ENCODE measurements at regions not wholly inside any gene's neighbourhood (a gene's known extent, or its start where the extent isn't known, plus 50 kb on each side); places are given as distances from the start of the nearest gene placed in this dataset.
"Not testable (repeated sequence)": the region's sequence is repeated elsewhere in the genome, so short reads cannot be mapped to it uniquely, and the experiment has no call there.

GRCh38 chr7:79980376-79980775, 154.3 kb upstream of the GNAI1 start:
- Histone ChIP-seq H3K4me3 (ENCODE audit: low read depth in 1 of 2, low read length in 2 of 2) (no peak overlapping the region), H3K9ac (ENCODE audit: low read length) (no peak overlapping the region), H3K27me3 (ENCODE audit: control insufficient read depth in 1 of 2, insufficient read depth in 2 of 2, low read length in 2 of 2) (no peaks in the 10 kb centered on the region), H3K36me3 (ENCODE audit: insufficient read depth, low read length) (no peaks in the 10 kb centered on the region), H3K4me1 (ENCODE audit: insufficient read depth, low read length) (no peaks in the 10 kb centered on the region), H3K9me3 (ENCODE audit: low read length) (no peaks in the 10 kb centered on the region), H3K27ac (ENCODE audit: low read depth, low read length) (no peak overlapping the region)

- Histone ChIP-seq H3K27ac (ENCODE audit: low read depth, low read length) (no peak overlapping the region), H3K9me3 (ENCODE audit: low read length) (no peaks in the 10 kb centered on the region), H3K4me3 (ENCODE audit: low read depth in 1 of 2, low read length in 2 of 2) (no peak overlapping the region), H3K9ac (ENCODE audit: low read length) (no peak overlapping the region), H3K27me3 (ENCODE audit: control insufficient read depth in 1 of 2, insufficient read depth in 2 of 2, low read length in 2 of 2) (no peaks in the 10 kb centered on the region), H3K4me1 (ENCODE audit: insufficient read depth, low read length) (no peaks in the 10 kb centered on the region), H3K36me3 (ENCODE audit: insufficient read depth, low read length) (no peaks in the 10 kb centered on the region)
These were observed 155.2 kb upstream of the GNAI1 start for GRCh38 chr7:79979437-79979836.

GRCh38 chr7:79977481-79977880, 157.2 kb upstream of the GNAI1 start:
- Histone ChIP-seq H3K36me3 (ENCODE audit: insufficient read depth, low read length) (no peaks in the 10 kb centered on the region), H3K27ac (ENCODE audit: low read depth, low read length) (no peak overlapping the region), H3K9me3 (ENCODE audit: low read length) (no peaks in the 10 kb centered on the region), H3K27me3 (ENCODE audit: control insufficient read depth in 1 of 2, insufficient read depth in 2 of 2, low read length in 2 of 2) (no peaks in the 10 kb centered on the region), H3K4me1 (ENCODE audit: insufficient read depth, low read length) (no peaks in the 10 kb centered on the region), H3K9ac (ENCODE audit: low read length) (no peak overlapping the region), H3K4me3 (ENCODE audit: low read depth in 1 of 2, low read length in 2 of 2) (no peak overlapping the region)

GRCh38 chr7:79976711-79977020, 158.0 kb upstream of the GNAI1 start:
- H3K9ac ChIP-seq (ENCODE audit: low read length); H3K27me3 ChIP-seq (ENCODE audit: control insufficient read depth in 1 of 2, insufficient read depth in 2 of 2, low read length in 2 of 2); H3K4me3 ChIP-seq (ENCODE audit: low read depth in 1 of 2, low read length in 2 of 2); H3K36me3 ChIP-seq (ENCODE audit: insufficient read depth, low read length); H3K9me3 ChIP-seq (ENCODE audit: low read length); H3K27ac ChIP-seq (ENCODE audit: low read depth, low read length); H3K4me1 ChIP-seq (ENCODE audit: insufficient read depth, low read length): not testable (repeated sequence)

- H3K4me1 ChIP-seq (ENCODE audit: insufficient read depth, low read length); H3K9me3 ChIP-seq (ENCODE audit: low read length); H3K36me3 ChIP-seq (ENCODE audit: insufficient read depth, low read length); H3K9ac ChIP-seq (ENCODE audit: low read length); H3K4me3 ChIP-seq (ENCODE audit: low read depth in 1 of 2, low read length in 2 of 2); H3K27ac ChIP-seq (ENCODE audit: low read depth, low read length); H3K27me3 ChIP-seq (ENCODE audit: control insufficient read depth in 1 of 2, insufficient read depth in 2 of 2, low read length in 2 of 2): not testable (repeated sequence)
These were observed 158.5 kb upstream of the GNAI1 start for GRCh38 chr7:79975986-79976710.

GRCh38 chr7:79973455-79973854, 161.2 kb upstream of the GNAI1 start:
- Histone ChIP-seq H3K9ac (ENCODE audit: low read length) (no peak overlapping the region), H3K27ac (ENCODE audit: low read depth, low read length) (no peak overlapping the region), H3K4me1 (ENCODE audit: insufficient read depth, low read length) (no peaks in the 10 kb centered on the region), H3K4me3 (ENCODE audit: low read depth in 1 of 2, low read length in 2 of 2) (no peak overlapping the region), H3K9me3 (ENCODE audit: low read length) (no peaks in the 10 kb centered on the region), H3K36me3 (ENCODE audit: insufficient read depth, low read length) (no peaks in the 10 kb centered on the region), H3K27me3 (ENCODE audit: control insufficient read depth in 1 of 2, insufficient read depth in 2 of 2, low read length in 2 of 2) (no peaks in the 10 kb centered on the region)

- Histone ChIP-seq H3K27ac (ENCODE audit: low read depth, low read length) (no peak overlapping the region), H3K9me3 (ENCODE audit: low read length) (no peaks in the 10 kb centered on the region), H3K27me3 (ENCODE audit: control insufficient read depth in 1 of 2, insufficient read depth in 2 of 2, low read length in 2 of 2) (no peaks in the 10 kb centered on the region), H3K4me3 (ENCODE audit: low read depth in 1 of 2, low read length in 2 of 2) (no peak overlapping the region), H3K36me3 (ENCODE audit: insufficient read depth, low read length) (no peaks in the 10 kb centered on the region), H3K4me1 (ENCODE audit: insufficient read depth, low read length) (no peaks in the 10 kb centered on the region), H3K9ac (ENCODE audit: low read length) (no peak overlapping the region)
These were observed 163.6 kb upstream of the GNAI1 start for GRCh38 chr7:79971058-79971457.

GRCh38 chr7:79968894-79969293, 165.7 kb upstream of the GNAI1 start:
- Histone ChIP-seq H3K9ac (ENCODE audit: low read length) (no peak overlapping the region), H3K4me1 (ENCODE audit: insufficient read depth, low read length) (no peaks in the 10 kb centered on the region), H3K9me3 (ENCODE audit: low read length) (no peaks in the 10 kb centered on the region), H3K27me3 (ENCODE audit: control insufficient read depth in 1 of 2, insufficient read depth in 2 of 2, low read length in 2 of 2) (no peaks in the 10 kb centered on the region), H3K36me3 (ENCODE audit: insufficient read depth, low read length) (no peaks in the 10 kb centered on the region), H3K27ac (ENCODE audit: low read depth, low read length) (no peak overlapping the region), H3K4me3 (ENCODE audit: low read depth in 1 of 2, low read length in 2 of 2) (no peak overlapping the region)

GRCh38 chr7:79968077-79968648, 166.5 kb upstream of the GNAI1 start:
- Histone ChIP-seq H3K4me3 (ENCODE audit: low read depth in 1 of 2, low read length in 2 of 2) (no peak overlapping the region), H3K9ac (ENCODE audit: low read length) (no peak overlapping the region), H3K27me3 (ENCODE audit: control insufficient read depth in 1 of 2, insufficient read depth in 2 of 2, low read length in 2 of 2) (no peaks in the 10 kb centered on the region), H3K27ac (ENCODE audit: low read depth, low read length) (no peak overlapping the region), H3K9me3 (ENCODE audit: low read length) (no peaks in the 10 kb centered on the region), H3K4me1 (ENCODE audit: insufficient read depth, low read length) (no peaks in the 10 kb centered on the region), H3K36me3 (ENCODE audit: insufficient read depth, low read length) (no peaks in the 10 kb centered on the region)

- no peak overlapping the region for H3K4me3 ChIP-seq (ENCODE audit: low read depth in 1 of 2, low read length in 2 of 2)
- H3K9me3 ChIP-seq (ENCODE audit: low read length), result no peaks in the 10 kb centered on the region
- H3K9ac ChIP-seq (ENCODE audit: low read length), result no peak overlapping the region
- H3K27me3 ChIP-seq (ENCODE audit: control insufficient read depth in 1 of 2, insufficient read depth in 2 of 2, low read length in 2 of 2), result no peaks in the 10 kb centered on the region
- H3K27ac ChIP-seq (ENCODE audit: low read depth, low read length), result no peak overlapping the region
- H3K4me1 ChIP-seq (ENCODE audit: insufficient read depth, low read length), result no peaks in the 10 kb centered on the region
- no peaks in the 10 kb centered on the region for H3K36me3 ChIP-seq (ENCODE audit: insufficient read depth, low read length)
These were observed 168.7 kb upstream of the GNAI1 start for GRCh38 chr7:79965946-79966345.

- Histone ChIP-seq H3K27me3 (ENCODE audit: control insufficient read depth in 1 of 2, insufficient read depth in 2 of 2, low read length in 2 of 2) (no peaks in the 10 kb centered on the region), H3K9ac (ENCODE audit: low read length) (no peak overlapping the region), H3K4me3 (ENCODE audit: low read depth in 1 of 2, low read length in 2 of 2) (no peak overlapping the region), H3K4me1 (ENCODE audit: insufficient read depth, low read length) (no peaks in the 10 kb centered on the region), H3K9me3 (ENCODE audit: low read length) (no peaks in the 10 kb centered on the region), H3K27ac (ENCODE audit: low read depth, low read length) (no peak overlapping the region), H3K36me3 (ENCODE audit: insufficient read depth, low read length) (no peaks in the 10 kb centered on the region)
These were observed 170.2 kb upstream of the GNAI1 start for GRCh38 chr7:79964463-79964862.

GRCh38 chr7:79953130-79953529, 181.5 kb upstream of the GNAI1 start:
- Histone ChIP-seq H3K9ac (ENCODE audit: low read length) (no peak overlapping the region), H3K36me3 (ENCODE audit: insufficient read depth, low read length) (no peaks in the 10 kb centered on the region), H3K4me3 (ENCODE audit: low read depth in 1 of 2, low read length in 2 of 2) (no peak overlapping the region), H3K27me3 (ENCODE audit: control insufficient read depth in 1 of 2, insufficient read depth in 2 of 2, low read length in 2 of 2) (no peaks in the 10 kb centered on the region), H3K27ac (ENCODE audit: low read depth, low read length) (no peak overlapping the region), H3K4me1 (ENCODE audit: insufficient read depth, low read length) (no peaks in the 10 kb centered on the region), H3K9me3 (ENCODE audit: low read length) (no peaks in the 10 kb centered on the region)
